GM18951 (cell line): ENCODE measurements at regions not wholly inside any gene's neighbourhood (a gene's known extent, or its start where the extent isn't known, plus 50 kb on each side); places are given as distances from the start of the nearest gene placed in this dataset.
"Not testable (repeated sequence)": the region's sequence is repeated elsewhere in the genome, so short reads cannot be mapped to it uniquely, and the experiment has no call there.

Experiments used
- POLR2A ChIP-seq: IDR thresholded peaks from 4 replicates; pipeline ENCODE4 v1.6.1; 2011; ENCODE audit warnings: mild to moderate bottlenecking; ENCODE audit not compliant: insufficient read length, insufficient read depth; ENCODE audit errors: extremely low read depth
- in situ Hi-C: fragments of 300-500 bp; cut with MboI; formaldehyde crosslinking; loops from one replicate; pipeline ENCODE4 v1.12.0; 2022; ENCODE audit warnings: low sequenced_read_pairs, mixed read lengths, inconsistent platforms; ENCODE audit not compliant: unreplicated experiment

DNA sequence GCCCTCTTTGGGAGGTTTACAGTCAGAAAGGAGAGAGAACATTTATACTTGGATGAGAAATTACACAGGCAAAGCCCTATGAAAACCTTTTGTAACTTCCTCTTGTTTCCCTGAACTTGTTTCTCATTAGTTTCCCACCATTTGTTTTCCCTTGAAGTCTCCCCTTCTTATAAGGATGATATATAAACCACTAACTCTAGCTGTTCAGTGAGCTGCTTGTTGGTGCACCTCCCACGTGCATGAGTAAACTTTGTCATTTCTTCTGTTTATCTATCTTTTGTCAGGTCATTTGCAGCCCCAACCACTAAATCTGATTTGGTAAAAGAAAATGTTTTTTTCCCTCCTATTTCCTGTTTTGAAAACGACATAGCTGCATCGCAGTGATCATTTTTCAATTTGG lies 919.9 kb downstream of the SLITRK1 start:
- in situ Hi-C loops = no loop called here

DNA sequence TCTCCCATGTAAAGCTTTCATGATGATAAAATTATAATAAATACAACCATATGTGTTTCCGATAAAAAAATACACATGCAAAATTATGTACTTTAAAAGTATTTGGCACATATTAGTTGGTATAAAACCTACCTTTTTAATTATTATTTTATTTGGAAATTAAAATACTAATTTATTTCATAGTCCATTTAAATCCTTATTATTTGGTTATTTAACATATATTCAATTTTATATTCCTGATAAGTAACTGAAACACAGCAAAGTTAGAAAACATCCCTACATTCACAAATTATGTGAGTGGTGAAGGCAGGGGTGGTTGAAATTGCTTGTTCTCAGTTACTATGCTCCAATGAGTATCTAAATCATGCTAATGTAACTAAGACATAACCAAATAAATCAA lies 920.5 kb downstream of the SLITRK1 start:
- in situ Hi-C loops = no loop called here
- no peak for TF ChIP-seq POLR2A

More for the DNA sequence above, 919.9 kb downstream of the SLITRK1 start:
- no peak for TF ChIP-seq POLR2A

DNA sequence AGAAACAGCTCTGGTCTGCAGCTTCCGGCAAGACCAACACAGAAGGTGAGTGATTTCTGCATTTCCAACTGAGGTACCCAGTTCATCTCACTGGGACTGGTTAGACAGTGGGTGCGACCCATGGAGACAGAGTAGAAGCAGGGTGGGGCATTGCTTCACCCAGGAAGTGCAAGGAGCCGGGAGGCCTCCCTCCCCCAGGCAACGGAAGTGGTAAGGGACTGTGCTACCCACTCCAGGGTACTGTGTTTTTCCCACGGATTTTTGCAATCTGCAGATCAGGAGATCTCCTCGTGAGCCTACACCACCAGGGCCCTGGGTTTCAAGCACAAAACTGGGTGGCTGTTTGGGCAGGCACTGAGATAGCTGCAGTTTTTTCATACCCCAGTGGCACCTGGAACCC lies 929.9 kb downstream of the SLITRK1 start:
- in situ Hi-C loops = not testable (repeated sequence)

DNA sequence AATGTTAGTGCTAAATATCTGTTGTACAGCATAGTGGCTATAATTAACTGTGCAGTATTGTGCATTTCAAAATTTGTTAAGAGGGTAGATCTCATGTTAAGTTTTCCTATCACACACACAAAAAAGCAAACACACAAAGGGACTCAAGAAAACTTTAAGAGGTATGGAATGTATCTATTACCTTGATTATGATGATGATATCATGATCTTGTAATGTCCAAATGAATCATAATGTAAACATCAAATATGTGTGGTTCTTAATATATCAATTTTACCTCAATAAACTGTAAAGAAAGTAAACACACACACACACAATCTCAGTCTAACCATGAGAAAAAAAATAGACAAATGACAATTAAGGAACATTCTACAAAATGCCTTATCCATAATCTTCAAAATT lies 934.6 kb downstream of the SLITRK1 start:
- no peak for TF ChIP-seq POLR2A
- in situ Hi-C loops = no loop called here

DNA sequence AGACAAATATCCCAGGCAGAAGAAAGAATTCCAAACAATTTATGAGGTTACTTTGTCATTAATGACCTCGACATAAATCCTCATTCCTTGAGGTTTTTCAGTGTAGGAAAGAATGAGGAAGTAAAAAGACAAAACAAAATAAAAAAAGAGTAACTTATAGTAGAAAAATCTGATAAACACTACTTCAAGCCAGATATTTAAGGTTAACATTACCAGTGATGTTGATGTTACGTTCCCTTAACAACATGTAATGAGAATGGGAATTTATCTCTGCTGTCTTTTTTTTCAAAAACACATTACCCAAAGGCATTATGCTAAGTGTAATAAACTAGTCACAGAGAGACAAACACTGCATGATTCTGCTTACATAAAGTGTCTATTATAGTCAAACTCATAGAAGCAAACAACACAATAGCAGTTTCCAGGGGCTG lies 935.1 kb downstream of the SLITRK1 start:
- no peak for TF ChIP-seq POLR2A
- in situ Hi-C loops = no loop called here

DNA sequence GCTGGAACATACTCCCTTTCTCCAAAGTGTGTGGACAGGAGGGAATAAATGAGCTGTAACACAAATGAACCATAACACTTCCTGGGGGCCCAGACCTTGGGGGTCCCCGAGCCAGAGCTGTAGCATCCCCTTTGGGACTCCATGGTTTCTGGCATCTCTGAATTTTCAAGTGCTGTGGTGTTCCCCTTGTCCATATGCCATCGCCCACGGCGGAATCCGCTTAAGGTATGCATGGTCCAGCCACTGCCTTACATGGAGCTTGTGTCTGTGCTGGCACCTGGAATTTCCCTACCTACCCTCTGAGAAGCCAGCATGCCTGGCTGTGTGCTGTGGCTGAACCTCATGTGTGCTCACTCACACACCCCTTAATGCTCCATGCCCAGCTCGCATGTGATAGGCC lies 943.6 kb downstream of the SLITRK1 start:
- in situ Hi-C loops = no loop called here
- TF ChIP-seq POLR2A = no peak

DNA sequence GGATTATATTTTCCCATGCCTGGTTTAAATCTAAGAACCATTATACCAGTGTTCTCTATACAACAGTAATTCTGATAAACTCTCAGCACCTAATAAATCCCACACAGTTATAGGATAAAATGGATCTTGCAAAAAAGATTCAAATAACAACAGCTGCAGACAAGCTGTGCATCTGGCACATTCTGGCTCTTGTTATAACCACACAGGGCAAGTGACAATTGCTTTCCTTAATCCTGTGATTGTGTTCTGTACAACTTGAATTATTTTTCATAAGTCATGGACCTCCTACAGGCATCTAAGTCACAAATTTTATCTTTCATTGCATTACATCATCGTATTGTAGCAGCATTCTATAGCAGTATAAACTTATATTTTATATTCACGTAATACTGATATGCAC lies 948.3 kb downstream of the SLITRK1 start:
- in situ Hi-C loops = no loop called here
- TF ChIP-seq POLR2A = no peak

DNA sequence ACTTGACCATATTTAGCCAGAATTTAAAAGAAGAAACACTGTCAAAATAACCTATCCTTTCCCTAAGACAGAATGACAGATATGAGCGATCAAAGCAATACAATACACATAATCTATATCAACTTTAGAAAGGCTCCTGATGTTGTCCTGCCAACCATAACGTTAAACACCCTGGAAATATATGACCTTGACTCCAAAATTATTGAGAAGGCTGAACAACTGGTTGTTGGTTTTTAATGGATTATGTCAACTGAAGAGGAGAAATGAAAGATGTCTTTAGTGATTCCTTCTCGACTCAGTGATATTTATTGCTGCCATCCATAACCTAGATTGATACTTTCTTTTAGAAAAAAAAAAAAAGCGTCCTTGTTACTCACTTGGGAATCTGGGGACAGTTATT lies 957.2 kb downstream of the SLITRK1 start:
- no peak for TF ChIP-seq POLR2A
- in situ Hi-C loops = no loop called here

DNA sequence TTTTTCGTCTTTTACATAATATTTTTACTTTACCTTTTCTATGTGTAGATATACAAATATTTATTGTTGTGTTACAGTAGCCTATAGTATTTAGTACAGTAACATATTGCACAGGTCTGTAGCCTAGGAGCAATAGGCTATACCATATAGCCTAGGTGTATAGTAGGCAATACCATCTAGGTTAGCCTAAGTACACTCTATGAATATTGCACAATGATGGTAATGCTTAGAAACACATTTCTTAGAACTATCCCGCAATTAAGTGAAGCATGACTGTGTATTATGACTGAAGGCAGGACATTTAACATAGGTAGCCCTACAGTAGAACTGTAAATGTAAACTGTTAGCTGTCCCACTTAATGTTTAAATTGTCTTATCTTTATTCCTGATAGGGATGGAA lies 964.3 kb downstream of the SLITRK1 start:
- TF ChIP-seq POLR2A = no peak

DNA sequence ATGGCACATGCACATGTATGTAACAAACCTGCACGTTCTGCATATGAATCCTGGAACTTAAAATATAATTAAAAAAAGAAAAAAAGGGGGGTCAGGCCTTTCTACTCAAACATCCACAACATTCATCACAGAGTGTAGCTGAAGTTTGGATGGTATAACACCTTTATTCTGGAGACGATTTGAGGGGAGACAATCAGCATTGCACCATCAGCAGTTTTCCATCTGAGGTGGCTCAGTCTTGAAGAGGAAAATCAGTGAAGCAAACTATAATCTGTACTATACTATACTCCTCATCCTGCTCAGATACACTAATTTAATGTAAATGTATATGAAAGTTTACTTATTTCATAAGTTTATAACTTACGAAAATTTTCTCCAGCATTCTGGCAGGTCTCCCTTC lies 969.7 kb downstream of the SLITRK1 start:
- in situ Hi-C loops = no loop called here
- TF ChIP-seq POLR2A = no peak

More for the DNA sequence above, 964.3 kb downstream of the SLITRK1 start:
- in situ Hi-C loops = no loop called here

DNA sequence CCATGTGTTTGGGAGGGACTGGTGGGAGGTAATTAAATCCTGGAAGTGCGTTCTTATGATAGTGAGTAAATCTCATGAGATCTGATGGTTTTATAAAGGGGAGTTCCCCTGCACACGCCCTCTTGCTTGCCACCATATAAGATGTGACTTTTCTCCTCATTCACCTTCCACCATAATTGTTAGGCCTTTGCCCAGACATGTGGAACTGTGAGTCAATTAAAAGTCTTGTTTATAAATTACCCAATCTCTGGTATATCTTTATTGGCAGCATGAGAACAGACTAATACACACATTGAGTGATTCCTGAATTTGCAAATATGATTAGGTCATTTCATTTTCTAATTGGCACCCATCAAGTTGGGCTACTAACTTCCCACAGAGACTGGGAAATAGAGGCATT lies 977.2 kb downstream of the SLITRK1 start:
- in situ Hi-C loops = no loop called here
- TF ChIP-seq POLR2A = no peak

DNA sequence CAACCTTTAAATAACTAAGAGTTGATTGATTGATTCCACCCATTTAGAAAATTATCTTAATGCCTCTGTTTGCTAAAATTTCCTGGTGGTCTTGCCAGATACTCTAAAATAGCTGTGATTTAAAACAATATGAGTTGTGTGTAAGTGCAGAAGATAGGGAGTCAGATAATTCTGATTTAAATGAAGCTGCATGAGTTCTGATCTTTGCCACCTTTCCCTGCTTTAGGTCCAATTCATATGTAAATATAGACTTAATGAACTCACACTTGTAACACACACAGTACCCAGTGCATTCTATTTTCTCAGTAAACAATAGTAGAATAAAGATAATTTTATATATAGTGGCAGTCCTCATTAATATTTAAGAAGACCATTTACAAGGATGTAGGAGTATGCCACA lies 981.8 kb downstream of the SLITRK1 start:
- TF ChIP-seq POLR2A = no peak
- in situ Hi-C loops = no loop called here

DNA sequence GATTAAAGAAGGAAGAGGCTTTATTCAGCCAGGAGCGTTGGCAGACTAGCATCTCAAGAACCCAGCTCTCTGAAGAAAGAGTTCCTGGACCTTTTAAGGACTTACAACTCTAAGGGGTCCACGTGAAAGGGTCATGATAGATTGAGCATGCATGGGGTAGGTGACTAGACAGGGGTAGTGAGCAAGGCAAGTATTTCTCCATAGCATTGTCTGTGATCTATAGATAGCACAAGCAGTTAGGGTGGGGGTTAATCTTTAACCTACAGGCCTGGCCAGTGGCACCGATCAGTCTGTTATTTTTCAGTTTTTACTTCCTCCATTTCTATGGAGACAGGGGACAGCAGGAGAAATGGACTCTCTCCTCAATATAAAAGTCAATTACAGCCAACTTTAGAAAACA lies 983.7 kb downstream of the SLITRK1 start:
- TF ChIP-seq POLR2A = no peak
- in situ Hi-C loops = no loop called here

DNA sequence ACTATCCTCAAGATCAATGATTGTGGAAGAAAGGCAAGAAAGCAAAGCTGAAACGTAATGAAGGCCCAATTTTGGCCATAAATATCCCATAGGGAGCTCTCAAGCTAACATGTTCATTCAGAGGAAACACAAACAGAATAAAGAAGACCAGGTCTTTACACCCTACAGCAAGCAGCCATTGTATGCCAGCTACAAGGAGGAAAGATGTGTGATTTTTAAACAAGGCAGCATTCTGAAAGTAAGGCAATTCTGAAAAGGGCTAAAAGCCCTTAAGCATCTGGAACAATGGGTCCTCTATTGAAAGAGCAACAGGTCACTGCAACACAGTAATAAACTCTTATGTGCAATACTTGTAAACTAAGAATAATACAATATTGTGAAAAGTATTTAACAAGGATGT lies 1002.4 kb downstream of the SLITRK1 start:
- in situ Hi-C loops = no loop called here
- no peak for TF ChIP-seq POLR2A

DNA sequence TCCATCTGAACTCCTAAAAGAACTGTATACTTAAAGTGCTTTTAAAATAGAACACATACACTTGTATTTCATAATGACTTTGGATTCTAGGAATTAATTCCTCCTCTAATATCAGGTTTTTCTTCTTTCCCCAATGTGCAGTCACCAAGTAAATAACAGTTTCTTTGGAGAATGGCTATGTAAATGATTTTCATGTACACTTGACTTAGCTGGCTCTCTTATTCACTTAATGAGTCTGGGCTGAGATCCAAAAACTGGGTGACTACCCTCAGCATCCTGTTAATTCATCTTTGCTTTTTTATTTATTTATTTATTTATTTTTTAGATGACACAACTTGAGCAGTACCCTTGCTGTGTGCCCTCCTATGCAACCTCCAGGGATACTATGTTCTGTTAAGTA lies 1003.7 kb downstream of the SLITRK1 start:
- in situ Hi-C loops = no loop called here
- no peak for TF ChIP-seq POLR2A

DNA sequence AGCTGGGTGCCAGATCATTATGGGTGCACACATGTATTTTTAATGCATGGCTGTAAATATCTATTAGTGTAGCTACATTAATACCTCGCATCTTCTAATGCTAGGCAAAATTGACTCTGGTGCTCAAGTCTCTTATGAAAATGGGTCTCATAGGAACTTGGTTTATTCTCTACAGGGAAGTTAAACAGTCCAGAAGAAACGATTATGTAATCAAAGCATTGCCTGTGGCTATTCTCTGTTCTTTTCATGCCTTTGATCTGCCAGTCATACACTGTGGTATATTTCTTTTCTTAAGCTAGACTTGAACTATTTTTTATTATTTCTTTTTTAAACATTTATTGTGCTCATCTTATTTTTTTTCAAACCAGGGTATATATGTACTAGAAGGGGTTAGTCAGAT lies 1015.0 kb downstream of the SLITRK1 start:
- in situ Hi-C loops = no loop called here
- no peak for TF ChIP-seq POLR2A

DNA sequence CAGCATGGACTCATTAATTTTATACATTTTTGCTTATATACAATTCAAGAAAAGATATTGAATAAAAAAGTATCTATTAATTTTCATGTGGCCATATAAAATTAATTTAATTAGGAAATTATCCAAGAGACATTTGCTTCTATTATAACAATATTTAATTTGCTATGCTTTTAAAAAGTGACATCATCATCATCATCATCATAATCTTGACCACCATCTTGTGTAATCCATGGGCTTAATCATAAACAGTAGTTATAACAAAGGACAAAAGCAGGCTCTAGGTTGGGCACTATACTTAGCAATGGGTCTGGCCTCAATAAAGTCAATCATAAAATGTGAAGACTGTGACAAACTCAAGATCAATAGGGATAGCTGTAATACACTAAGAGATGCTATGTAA lies 1031.6 kb downstream of the SLITRK1 start:
- in situ Hi-C loops = no loop called here
- TF ChIP-seq POLR2A = no peak
